ENCODE measurements at regions not wholly inside any gene's neighbourhood (a gene's known extent, or its start where the extent isn't known, plus 50 kb on each side); places are given as distances from the start of the nearest gene placed in this dataset.

DNA sequence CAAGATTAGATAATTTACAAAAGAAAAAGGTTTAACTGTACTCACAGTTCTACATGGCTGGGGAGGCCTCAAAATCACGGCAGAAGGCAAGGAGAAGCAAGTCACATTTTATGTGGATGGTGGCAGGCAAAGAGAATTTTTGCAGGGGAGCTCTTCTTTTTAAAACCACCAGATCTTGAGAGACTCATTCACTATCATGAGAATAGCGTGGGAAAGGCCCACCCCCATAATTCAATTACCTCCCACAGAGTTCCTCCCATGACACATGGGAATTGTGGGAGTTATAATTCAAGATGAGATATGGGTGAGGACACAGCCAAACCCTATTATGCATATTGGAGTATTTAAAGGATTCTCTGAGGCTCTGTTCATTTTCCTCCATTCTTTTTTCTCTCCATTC lies 138.7 kb upstream of the CADM2 start:
- intact Hi-C loops (cut with DNase I) = no loop called here
- DNase-seq (ENCODE audit: low spot score) = no peak

DNA sequence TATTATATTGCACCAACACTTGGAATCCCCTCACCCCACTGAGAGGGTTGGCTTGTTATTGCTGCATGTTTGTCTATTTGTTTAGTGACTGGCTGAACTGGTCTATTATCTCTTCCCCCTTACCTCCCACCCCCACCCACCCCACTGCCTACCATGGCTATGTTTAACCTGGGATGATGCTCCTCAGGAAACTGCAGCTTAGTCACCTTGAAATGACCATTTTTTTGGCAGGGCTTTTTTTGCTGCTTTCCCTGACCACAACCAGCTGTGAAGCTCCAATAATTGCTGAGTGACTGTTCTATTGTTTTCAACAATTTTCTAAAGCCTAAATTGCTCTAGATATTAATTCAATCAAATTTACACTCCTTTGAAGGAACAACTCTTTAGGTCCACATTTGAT lies 137.9 kb upstream of the CADM2 start:
- intact Hi-C loops (cut with DNase I) = no loop called here

DNA sequence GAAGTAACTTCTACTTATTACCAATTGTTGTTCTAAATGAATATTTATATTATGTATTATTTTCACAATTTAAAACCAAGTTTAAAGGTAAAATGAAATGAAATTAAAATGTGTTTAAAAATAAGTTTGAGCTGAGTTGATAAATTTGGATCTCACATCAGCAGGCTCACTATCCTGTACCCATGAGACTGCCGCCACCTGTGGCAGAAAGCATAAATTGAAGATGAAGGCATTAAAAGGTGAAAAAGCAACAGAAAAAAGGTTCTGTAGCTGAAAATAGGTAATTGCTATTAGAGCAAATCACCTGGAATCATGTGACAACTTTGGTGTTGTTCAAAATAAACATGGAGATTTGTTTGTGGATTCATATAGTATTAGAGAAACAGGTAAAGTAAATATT lies 133.0 kb upstream of the CADM2 start:
- intact Hi-C loops (cut with DNase I) = no loop called here
- no peak for DNase-seq (ENCODE audit: low spot score)

More for the DNA sequence above, 137.9 kb upstream of the CADM2 start:
- DNase-seq (ENCODE audit: low spot score) = no peak

DNA sequence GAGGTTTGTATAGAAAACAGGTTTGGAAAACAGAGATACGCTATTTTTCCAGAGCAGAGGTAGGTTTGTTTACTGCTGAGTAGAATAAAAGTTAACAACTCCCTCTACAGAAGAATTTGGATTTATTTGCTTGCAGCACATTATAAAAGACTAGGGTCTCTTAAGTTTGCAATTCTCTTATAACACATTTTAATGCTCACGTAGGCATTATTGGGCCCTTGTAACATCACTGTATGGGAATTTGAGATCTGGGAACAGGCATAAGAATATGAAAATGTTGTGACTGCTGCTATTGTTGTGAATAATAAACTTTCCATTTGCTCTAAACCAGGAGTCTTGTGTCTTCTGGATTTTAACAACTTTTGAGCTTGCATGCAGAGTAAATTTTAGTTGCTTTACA lies 128.3 kb upstream of the CADM2 start:
- intact Hi-C loops (cut with DNase I) = no loop called here

DNA sequence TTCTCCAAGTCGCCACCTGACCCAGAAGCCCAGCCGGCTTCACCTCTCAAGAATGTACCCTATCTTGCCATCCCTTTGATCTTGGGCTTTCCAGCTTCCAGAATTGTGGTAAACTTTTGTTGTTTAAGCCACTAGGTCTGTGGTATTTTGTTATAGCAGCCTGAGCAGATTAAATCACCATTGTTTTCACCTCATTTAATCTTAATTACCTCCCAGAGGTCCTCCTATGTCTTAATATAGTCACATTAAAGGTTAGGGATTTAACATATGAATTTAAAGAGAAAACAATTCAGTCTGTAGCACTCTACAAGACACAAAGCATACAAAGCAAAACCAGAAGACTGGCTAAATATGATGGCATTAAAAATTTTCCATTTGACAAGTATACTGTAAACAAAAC lies 123.4 kb upstream of the CADM2 start:
- no peak for DNase-seq (ENCODE audit: low spot score)
- intact Hi-C loops (cut with DNase I) = no loop called here

More for the DNA sequence above, 128.3 kb upstream of the CADM2 start:
- no peak for DNase-seq (ENCODE audit: low spot score)

DNA sequence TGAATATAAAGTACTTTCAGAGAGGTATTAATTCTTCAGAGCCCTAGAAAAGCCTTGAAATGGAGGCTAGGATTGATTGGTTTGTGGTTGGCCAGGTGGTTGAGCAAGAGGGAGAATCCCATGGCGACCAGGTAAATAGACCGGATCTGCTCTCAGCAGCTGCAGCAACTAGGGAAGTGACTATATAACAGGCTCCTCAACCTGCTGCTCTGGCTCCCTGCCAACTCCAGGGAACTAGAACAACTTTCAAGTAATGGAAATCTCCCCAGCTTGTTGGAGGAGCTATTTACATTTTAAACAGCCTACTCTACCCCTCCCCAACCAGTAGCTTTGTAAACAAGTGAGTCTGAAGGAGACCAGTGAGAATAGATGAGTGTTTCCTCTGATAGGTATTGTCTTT lies 121.8 kb upstream of the CADM2 start:
- no peak for DNase-seq (ENCODE audit: low spot score)
- intact Hi-C loops (cut with DNase I) = no loop called here

DNA sequence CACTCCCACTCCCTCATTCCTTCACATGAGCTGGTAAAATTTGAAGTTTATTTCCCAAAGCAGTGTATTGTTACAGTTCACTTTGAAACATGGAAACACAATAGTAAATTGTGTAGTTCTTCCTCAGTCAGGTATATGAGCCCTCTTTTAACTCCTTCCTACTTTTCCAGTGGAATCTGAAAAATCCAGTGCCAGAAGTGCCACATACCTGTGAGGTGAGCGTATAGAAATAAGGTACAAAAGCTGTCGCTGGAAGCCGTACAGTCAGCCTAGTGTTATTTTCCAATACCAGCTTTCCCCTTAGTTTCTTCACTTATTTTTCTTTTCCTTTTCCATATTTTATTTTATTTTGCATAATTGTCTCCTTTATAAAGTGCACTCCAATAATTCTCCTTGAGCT lies 81.7 kb upstream of the CADM2 start:
- intact Hi-C loops (cut with DNase I) = no loop called here
- DNase-seq (ENCODE audit: low spot score) = no peak

DNA sequence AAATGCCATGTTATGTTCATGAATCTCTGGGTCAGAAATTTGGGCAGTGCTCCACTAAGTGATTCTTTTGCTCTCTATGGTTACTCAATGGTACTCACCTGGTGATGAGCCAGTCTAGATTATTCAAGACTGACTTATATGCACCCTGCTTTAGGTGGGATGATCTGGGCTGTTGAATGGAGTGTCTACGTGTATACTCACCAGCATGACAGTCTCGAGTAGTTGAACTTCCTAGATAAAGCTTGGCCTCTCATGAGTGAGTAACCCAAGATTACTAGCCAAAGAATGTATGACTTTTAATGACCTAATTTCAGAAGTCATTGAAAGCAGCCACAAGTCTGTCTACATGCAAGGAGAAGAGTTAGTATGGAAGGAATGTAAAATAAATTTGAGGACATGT lies 77.5 kb upstream of the CADM2 start:
- intact Hi-C loops (cut with DNase I) = no loop called here
- DNase-seq (ENCODE audit: low spot score) = no peak

DNA sequence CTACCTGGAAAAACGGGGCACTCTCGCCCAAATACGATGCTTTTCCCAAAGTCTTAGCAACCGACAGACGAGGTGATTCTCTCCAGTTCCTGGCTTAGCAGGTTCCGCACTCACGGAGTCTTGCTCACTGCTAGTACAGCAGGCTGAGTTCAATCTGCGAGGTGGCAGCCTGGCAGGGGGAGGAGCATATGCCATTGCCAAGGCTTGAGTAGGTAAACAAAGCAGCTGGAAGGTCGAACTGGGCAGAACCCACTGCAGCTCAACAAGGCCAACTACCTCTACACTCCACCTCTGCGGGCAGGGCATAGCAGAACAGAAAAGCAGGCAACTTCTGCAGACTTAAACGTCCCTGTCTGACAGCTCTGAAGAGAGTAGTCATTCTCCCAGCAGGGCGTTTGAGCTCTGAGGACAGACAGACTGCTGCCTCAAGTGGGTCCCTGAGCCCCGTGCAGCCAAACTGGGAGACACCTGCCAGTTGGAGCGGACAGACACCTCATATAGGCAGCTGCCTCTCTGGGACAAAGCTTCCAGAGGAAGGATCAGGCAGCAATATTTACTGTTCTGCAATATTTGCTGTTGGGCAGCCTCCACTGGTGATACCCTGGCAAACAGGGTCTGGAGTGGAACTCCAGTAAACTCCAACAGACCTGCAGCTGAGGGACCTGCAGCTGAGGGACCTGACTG lies 73.4 kb upstream of the CADM2 start:
- DNase-seq (ENCODE audit: low spot score) = no peak
- intact Hi-C loops (cut with DNase I) = no loop called here

DNA sequence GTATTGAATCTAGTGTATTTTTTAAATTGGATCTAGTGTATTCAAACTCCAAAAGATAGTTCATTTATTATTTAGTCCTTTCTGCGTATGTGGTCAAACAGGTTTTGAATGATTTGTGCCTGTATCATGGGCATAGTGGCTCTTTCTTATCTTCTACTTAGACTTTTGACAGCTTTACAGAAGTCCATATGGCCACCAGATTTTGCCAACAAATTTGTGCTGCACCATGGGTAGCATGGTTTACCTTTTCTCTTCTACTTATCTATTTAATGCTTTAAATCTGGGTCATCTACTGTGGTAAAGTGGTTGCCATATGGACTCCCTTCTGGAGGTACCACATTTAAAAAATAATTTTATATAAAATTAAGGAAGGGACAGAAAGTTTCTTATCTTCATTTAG lies 66.9 kb upstream of the CADM2 start:
- intact Hi-C loops (cut with DNase I) = no loop called here
- DNase-seq (ENCODE audit: low spot score) = no peak

DNA sequence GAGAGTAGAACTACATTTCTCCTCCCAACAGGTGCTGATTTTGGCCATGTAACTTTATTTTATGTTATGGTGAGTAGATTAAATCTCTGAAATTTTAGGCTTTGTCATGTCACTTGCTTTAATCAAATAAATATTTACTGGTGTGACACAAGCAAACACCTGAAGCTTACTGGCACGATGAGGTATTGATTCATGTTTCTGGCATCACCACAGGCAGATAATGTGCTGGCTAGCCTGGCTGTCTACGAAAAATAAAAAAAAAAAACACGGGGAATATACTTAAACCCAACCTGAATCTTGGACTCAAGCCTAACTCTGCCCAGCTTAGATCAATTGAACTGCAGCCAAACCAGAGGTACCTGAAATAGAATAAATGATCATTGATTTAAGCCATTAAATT lies 65.6 kb upstream of the CADM2 start:
- intact Hi-C loops (cut with DNase I) = no loop called here
- DNase-seq (ENCODE audit: low spot score) = no peak

DNA sequence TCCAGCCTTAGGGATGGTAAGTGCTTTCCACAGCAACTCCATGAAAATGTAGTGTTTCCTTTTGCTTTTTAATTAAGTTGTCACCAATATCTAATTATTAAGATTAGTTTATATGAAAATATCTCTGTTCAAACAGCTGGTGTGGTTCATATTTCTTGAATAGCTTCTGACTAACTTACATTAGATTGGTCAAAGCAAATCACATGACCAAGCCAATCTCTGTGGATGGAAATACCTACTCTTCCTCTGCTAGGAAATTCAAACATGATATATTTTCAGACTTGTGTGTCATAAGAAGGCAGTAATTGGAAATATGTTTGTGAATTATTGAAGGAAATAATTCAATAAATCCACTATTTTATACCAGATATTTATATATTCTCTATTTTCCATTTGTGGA lies 54.6 kb upstream of the CADM2 start:
- intact Hi-C loops (cut with DNase I) = no loop called here
- no peak for DNase-seq (ENCODE audit: low spot score)

DNA sequence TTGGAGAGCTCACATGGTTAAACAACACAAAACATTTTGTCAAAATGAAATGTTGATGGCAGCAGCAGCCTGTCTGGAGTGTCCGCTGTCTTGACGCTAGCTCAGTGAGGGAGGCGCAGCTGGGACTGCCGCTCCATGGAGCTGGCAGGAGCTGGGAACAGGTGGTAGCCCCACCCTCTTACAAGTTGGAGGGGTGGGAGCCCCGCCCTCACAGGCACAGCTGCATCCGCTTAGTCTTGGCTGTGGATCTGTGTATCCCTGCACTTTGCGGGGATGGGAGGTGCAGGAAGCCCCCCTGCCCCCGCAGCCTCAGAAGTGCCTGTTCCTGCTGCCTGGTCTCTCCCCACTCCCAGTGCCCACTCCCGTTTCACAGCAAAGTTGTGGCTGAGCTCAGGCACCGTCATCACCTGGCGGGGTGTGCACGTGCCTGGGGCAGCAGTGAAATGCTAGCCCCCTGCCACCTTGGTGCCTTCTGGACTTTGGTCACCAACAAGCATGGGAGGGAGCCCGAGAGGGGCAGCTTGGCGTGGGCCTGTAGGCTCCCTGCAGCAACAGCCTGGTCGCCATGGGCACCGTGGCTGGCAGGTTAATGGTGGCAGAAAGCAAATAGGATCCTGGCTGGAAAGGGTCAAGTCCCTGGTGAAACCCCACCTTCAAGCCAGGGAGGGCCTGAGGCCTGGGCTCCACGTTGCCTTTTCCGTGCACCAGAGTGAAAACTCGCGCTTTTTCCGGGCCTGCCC lies 53.8 kb upstream of the CADM2 start:
- intact Hi-C loops (cut with DNase I) = no loop called here
- DNase-seq (ENCODE audit: low spot score) = no peak

DNA sequence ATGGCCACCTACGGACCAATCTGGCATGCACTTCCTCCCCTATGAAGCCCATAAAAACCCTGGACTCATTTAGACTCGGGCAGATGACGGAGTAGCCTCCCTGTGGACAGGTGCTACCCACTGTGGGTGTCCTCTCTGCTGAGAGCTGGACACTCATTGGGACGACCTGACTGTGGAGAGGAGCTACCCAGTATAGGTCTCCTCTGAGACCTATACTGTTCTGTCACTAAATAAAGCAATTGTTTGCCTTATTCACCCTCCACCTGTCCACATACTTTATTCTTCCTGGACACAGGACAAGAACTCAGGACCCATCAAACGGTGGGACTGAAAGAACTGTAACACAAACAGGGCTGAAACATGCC lies 53.3 kb upstream of the CADM2 start:
- DNase-seq (ENCODE audit: low spot score) = no peak
- intact Hi-C loops (cut with DNase I) = no loop called here

DNA sequence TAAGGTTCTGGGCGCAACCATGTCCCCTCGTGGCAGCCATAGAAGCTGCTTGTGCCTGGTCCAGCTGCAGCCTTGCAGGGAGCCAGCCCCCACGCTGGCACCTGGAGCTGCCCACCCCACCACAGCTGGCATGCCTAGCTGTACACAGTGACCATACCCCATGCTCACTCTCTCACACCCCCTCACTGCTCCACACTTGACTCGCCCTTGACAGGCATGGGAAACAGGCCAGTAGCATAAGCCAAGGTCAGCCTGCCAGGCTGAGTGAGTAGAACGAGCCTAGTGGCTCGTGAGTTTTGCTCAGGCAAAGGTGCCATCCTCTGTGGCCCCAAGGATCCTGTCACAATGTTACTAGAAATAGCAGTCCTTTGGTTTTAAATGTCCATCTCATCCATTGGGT lies 52.7 kb upstream of the CADM2 start:
- DNase-seq (ENCODE audit: low spot score) = no peak
- intact Hi-C loops (cut with DNase I) = no loop called here

Measured in cardiac septum (tissue), 1 donor.